ENCODE measurements at regions not wholly inside any gene's neighbourhood (a gene's known extent, or its start where the extent isn't known, plus 50 kb on each side); places are given as distances from the start of the nearest gene placed in this dataset.

DNA sequence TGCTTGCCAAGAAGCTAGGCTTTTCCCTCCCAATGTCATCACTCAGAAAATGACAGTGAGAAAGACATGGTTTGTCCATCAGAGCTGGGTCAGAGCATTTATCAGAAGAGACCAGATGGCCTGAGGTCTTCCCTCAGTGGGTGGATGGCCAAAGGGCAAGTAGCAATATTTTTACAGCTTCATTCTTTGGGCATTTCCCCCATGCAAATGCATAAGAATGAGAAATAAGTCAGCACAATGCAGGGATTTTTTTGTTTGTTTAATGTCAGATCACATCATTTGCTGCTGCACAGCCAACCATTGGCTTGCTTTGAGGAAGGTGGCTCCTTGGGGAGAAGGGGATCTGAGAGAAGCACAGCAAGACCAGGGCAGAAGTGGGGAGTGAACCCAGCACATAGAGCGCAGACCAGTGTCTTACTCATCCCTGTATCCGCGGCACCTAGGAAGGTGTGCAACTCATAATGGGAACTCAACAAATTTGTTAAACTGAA is 209.6 kb downstream of the SEMA6A start:
- TF ChIP-seq POLR2AphosphoS5 (IDR thresholded peaks at IDR 0.05; ENCODE audit: low read depth), result no peak
- TF ChIP-seq CTCF (IDR thresholded peaks at IDR 0.05; ENCODE audit: insufficient read depth, low read length), result no peak

All from HL-60 (cell line).